Activated naive CD8-positive, alpha-beta T cell treated with anti-CD3 and anti-CD28 coated beads, Interleukin-2, amount 50 U/mL, for 24 hours (primary cell): ENCODE measurements at regions not wholly inside any gene's neighbourhood (a gene's known extent, or its start where the extent isn't known, plus 50 kb on each side); places are given as distances from the start of the nearest gene placed in this dataset.

Experiments
- ATAC-seq: fragments of 150-1000 bp; cut with Tn5 transposase; one replicate; pipeline ENCODE4 v1.10.0; 2021
- DNase-seq: peaks from one replicate; pipeline ENCODE4 v3.0.0; 2021
- H3K27ac Mint-ChIP-seq: one replicate; pipeline ENCODE4 v1.8.0; 2021; ENCODE audit warnings: mild to moderate bottlenecking, mixed read lengths
- H3K27me3 Mint-ChIP-seq: one replicate; pipeline ENCODE4 v1.8.0; 2021; ENCODE audit warnings: mixed read lengths
- H3K36me3 Mint-ChIP-seq: one replicate; pipeline ENCODE4 v1.8.0; 2021; ENCODE audit warnings: low read depth, mixed read lengths
- H3K4me1 Mint-ChIP-seq: one replicate; pipeline ENCODE4 v1.8.0; 2021; ENCODE audit warnings: mixed read lengths
- H3K4me3 Mint-ChIP-seq: one replicate; pipeline ENCODE4 v1.8.0; 2021; ENCODE audit warnings: mild to moderate bottlenecking, moderate library complexity, mixed read lengths
- H3K9me3 Mint-ChIP-seq: one replicate; pipeline ENCODE4 v1.8.0; 2021; ENCODE audit warnings: mixed read lengths

- peaks cover 9% of the 10 kb centered on the region for H3K4me1 Mint-ChIP-seq
- H3K9me3 Mint-ChIP-seq: peaks cover 28% of the 10 kb centered on the region
- H3K36me3 Mint-ChIP-seq: no peaks in the 10 kb centered on the region
- DNase-seq (no peak), ATAC-seq (no peak)
- H3K27me3 Mint-ChIP-seq: no peaks in the 10 kb centered on the region
- no peak overlapping the region for H3K4me3 Mint-ChIP-seq
- H3K27ac Mint-ChIP-seq: no peak overlapping the region
Observed at GRCh38 chr14:38103542-38104225, 104.0 kb upstream of the SSTR1 start.

- H3K36me3 Mint-ChIP-seq: no peaks in the 10 kb centered on the region
- ATAC-seq (no peak), DNase-seq (no peak)
- H3K27me3 Mint-ChIP-seq: no peaks in the 10 kb centered on the region
- H3K4me3 Mint-ChIP-seq: no peak overlapping the region
- H3K4me1 Mint-ChIP-seq: peaks cover 9% of the 10 kb centered on the region
- H3K27ac Mint-ChIP-seq: no peak overlapping the region
- peaks cover 18% of the 10 kb centered on the region for H3K9me3 Mint-ChIP-seq
Observed at GRCh38 chr14:38105106-38105702, 102.5 kb upstream of the SSTR1 start.

DNA sequence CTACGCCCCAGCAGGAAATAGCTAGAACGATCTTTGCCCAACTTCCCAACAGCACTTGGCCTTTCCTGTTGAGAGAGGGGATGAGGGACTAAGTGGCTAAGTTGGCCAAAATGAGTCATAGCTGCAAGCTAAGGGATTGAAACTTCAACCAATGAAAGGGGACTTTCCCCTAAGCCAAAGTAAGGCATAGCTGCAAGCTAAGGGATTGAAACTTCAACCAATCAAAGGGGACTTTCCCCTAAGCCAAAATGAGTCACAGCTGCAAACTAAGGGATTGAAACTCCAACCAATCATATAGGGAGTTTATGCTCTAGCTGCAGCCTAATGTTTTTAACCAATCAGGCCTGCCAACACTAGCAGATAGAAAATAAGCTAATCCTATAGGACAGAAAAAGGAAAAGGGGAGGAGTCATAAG, 100.5 kb upstream of the SSTR1 start:
- Mint-ChIP-seq H3K27me3 (no peaks in the 10 kb centered on the region), H3K9me3 (peaks cover 16% of the 10 kb centered on the region), H3K27ac (no peak overlapping the region), H3K4me3 (no peak overlapping the region), H3K36me3 (no peaks in the 10 kb centered on the region), H3K4me1 (peaks cover 9% of the 10 kb centered on the region)
- DNase-seq: peak; percentile 5
- ATAC-seq: peak; percentile 83

DNA sequence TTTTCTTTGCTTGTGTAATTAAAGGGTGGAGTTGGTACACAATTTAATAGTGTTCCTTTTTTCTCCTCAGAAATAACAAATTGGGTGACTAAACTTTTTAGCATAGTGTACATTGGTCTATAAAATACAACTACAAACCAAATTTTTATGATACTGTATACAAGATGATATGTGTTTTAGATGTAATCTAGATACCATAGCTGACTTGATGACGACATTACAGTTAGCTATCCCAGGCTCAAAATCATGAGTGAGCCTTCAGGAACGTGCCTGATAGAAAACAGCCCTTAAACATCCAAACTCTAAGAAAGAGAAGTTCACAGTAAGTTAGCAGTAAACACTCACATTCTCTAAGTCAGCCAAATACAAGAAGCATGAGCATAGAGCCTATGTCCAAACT, 99.0 kb upstream of the SSTR1 start:
- Mint-ChIP-seq H3K36me3 (no peaks in the 10 kb centered on the region), H3K27me3 (no peaks in the 10 kb centered on the region), H3K9me3 (peaks cover 15% of the 10 kb centered on the region), H3K4me1 (peaks cover 9% of the 10 kb centered on the region), H3K4me3 (no peak overlapping the region), H3K27ac (no peak overlapping the region)
- DNase-seq: no peak
- ATAC-seq: no peak

- Mint-ChIP-seq H3K9me3 (peaks cover 15% of the 10 kb centered on the region), H3K36me3 (no peaks in the 10 kb centered on the region), H3K4me1 (peaks cover 9% of the 10 kb centered on the region), H3K4me3 (no peak overlapping the region), H3K27ac (no peak overlapping the region), H3K27me3 (no peaks in the 10 kb centered on the region)
- DNase-seq (no peak), ATAC-seq (no peak)
Observed at GRCh38 chr14:38110258-38110657, 97.4 kb upstream of the SSTR1 start.

- Mint-ChIP-seq H3K4me1 (peaks cover 9% of the 10 kb centered on the region), H3K4me3 (no peak overlapping the region), H3K9me3 (peaks cover 15% of the 10 kb centered on the region), H3K36me3 (no peaks in the 10 kb centered on the region), H3K27ac (no peak overlapping the region), H3K27me3 (no peaks in the 10 kb centered on the region)
- DNase-seq: no peak
- ATAC-seq: no peak
Observed at GRCh38 chr14:38111046-38111445, 96.7 kb upstream of the SSTR1 start.

GRCh38 chr14:38113546-38113945, 94.2 kb upstream of the SSTR1 start:
- H3K9me3 Mint-ChIP-seq: no peaks in the 10 kb centered on the region
- DNase-seq: no peak
- H3K4me1 Mint-ChIP-seq: no peaks in the 10 kb centered on the region
- H3K36me3 Mint-ChIP-seq: no peaks in the 10 kb centered on the region
- no peaks in the 10 kb centered on the region for H3K27me3 Mint-ChIP-seq
- H3K27ac Mint-ChIP-seq: no peak overlapping the region
- H3K4me3 Mint-ChIP-seq: no peak overlapping the region
- ATAC-seq: no peak

- no peak for ATAC-seq
- no peak overlapping the region for H3K4me3 Mint-ChIP-seq
- no peak for DNase-seq
- peaks cover 5% of the 10 kb centered on the region for H3K9me3 Mint-ChIP-seq
- H3K27ac Mint-ChIP-seq: no peak overlapping the region
- no peaks in the 10 kb centered on the region for H3K27me3 Mint-ChIP-seq
- H3K36me3 Mint-ChIP-seq: no peaks in the 10 kb centered on the region
- H3K4me1 Mint-ChIP-seq: peaks cover 5% of the 10 kb centered on the region
Observed at GRCh38 chr14:38116895-38117294, 90.8 kb upstream of the SSTR1 start.

DNA sequence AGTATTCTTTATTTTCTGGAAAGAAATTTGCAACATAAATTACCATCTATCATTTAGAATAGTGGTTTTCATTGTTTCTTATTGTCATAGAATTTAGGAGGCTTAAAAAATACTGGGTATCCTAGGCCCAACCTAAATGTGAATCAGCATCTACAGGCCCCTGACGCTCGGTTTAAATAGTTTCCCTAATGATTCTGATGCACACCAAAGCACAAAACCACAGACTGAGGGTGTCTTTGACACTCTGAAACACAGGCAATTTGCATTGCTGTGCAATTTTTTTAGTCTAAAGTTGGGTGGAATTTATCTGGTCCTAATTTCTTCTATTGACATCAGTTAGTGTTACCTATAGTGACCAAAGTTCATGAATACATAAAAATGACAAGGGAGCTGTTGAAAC, 87.6 kb upstream of the SSTR1 start:
- Mint-ChIP-seq H3K27ac (no peak overlapping the region), H3K9me3 (peaks cover 5% of the 10 kb centered on the region), H3K4me3 (no peak overlapping the region), H3K4me1 (peaks cover 12% of the 10 kb centered on the region), H3K27me3 (no peaks in the 10 kb centered on the region), H3K36me3 (no peaks in the 10 kb centered on the region)
- ATAC-seq (no peak), DNase-seq (no peak)

DNA sequence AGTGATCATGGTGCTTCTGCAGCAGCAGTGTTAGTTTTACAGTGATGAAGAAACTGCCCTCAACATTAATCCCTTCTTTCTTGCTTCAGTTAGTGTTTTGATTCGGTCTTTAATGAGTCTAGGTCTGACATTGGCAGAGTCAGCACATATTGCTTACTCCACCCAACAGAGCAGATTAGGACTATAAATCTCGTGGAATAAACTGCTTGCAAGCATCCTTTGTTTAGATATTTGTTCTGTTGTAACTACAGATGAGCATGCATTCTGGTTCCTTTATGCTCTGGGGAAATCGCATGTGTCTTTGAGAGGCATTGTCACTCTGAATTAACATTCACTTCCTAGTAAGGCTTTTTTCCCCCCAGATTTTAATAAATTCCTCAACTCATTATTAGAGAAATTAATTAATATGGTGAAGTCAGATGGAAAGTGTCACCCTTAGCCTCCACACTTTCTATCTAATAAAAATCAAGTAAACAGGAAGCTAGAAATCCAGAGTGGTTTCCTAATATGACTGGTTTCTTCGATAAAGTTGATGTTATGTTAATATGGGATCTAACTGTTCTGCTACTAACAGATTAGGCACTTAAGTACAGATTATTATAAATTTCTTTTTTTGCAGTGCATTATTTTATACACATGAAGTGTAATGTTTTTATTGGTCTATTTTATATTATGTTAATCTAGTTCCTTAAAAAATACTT, 86.2 kb upstream of the SSTR1 start:
- Mint-ChIP-seq H3K4me1 (peaks cover 18% of the 10 kb centered on the region), H3K27ac (no peak overlapping the region), H3K4me3 (no peak overlapping the region), H3K27me3 (no peaks in the 10 kb centered on the region), H3K36me3 (no peaks in the 10 kb centered on the region), H3K9me3 (peaks cover 5% of the 10 kb centered on the region)
- ATAC-seq: no peak
- no peak for DNase-seq

- Mint-ChIP-seq H3K9me3 (peaks cover 5% of the 10 kb centered on the region), H3K27me3 (no peaks in the 10 kb centered on the region), H3K27ac (no peak overlapping the region), H3K4me1 (peaks cover 18% of the 10 kb centered on the region), H3K36me3 (no peaks in the 10 kb centered on the region), H3K4me3 (no peak overlapping the region)
- DNase-seq (no peak), ATAC-seq (no peak)
Observed at GRCh38 chr14:38122241-38122640, 85.5 kb upstream of the SSTR1 start.

DNA sequence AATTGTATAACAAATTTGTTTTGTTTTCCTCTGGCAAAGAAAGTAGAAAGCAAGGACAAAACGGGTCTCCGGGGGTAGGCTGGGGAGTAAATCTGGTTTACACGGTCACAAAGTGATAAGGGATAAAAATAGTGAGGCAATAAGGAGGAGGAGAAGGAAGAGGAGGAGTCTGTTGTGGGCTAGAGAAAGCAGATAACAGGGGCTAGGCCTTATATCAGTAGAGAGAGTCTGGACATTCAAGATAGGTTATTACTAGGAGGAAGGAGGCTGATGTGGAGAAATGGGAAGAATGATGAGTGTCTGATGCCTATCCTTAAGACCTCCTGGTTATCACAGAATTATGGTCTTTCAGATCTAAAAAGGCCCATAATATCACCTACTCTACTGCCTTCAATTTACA, 83.2 kb upstream of the SSTR1 start:
- Mint-ChIP-seq H3K4me1 (peaks cover 25% of the 10 kb centered on the region), H3K9me3 (no peaks in the 10 kb centered on the region), H3K27me3 (no peaks in the 10 kb centered on the region), H3K36me3 (no peaks in the 10 kb centered on the region), H3K27ac (no peak overlapping the region), H3K4me3 (no peak overlapping the region)
- ATAC-seq (no peak), DNase-seq (no peak)

- no peak for DNase-seq
- Mint-ChIP-seq H3K9me3 (no peaks in the 10 kb centered on the region), H3K27ac (no peak overlapping the region), H3K4me1 (peaks cover 34% of the 10 kb centered on the region), H3K4me3 (no peak overlapping the region), H3K27me3 (no peaks in the 10 kb centered on the region), H3K36me3 (no peaks in the 10 kb centered on the region)
- ATAC-seq: no peak
Observed at GRCh38 chr14:38125481-38126037, 82.1 kb upstream of the SSTR1 start.

GRCh38 chr14:38127356-38127755, 80.3 kb upstream of the SSTR1 start:
- ATAC-seq (no peak), DNase-seq (no peak)
- H3K36me3 Mint-ChIP-seq: no peaks in the 10 kb centered on the region
- H3K27me3 Mint-ChIP-seq: no peaks in the 10 kb centered on the region
- H3K27ac Mint-ChIP-seq: no peak overlapping the region
- no peak overlapping the region for H3K4me3 Mint-ChIP-seq
- peaks cover 29% of the 10 kb centered on the region for H3K4me1 Mint-ChIP-seq
- H3K9me3 Mint-ChIP-seq: no peaks in the 10 kb centered on the region

GRCh38 chr14:38127784-38128183, 79.9 kb upstream of the SSTR1 start:
- ATAC-seq (no peak), DNase-seq (no peak)
- Mint-ChIP-seq H3K36me3 (no peaks in the 10 kb centered on the region), H3K4me3 (no peak overlapping the region), H3K27ac (no peak overlapping the region), H3K9me3 (no peaks in the 10 kb centered on the region), H3K4me1 (peaks cover 29% of the 10 kb centered on the region), H3K27me3 (no peaks in the 10 kb centered on the region)
